GM18909 (cell line): ENCODE measurements at regions not wholly inside any gene's neighbourhood (a gene's known extent, or its start where the extent isn't known, plus 50 kb on each side); places are given as distances from the start of the nearest gene placed in this dataset.
"Not testable (repeated sequence)": the region's sequence is repeated elsewhere in the genome, so short reads cannot be mapped to it uniquely, and the experiment has no call there.

Source experiments
- ATAC-seq: cut with Tn5 transposase; IDR thresholded peaks from one replicate; pipeline ENCODE4 v1.9.1; 2021; ENCODE audit warnings: mild to moderate bottlenecking; ENCODE audit not compliant: unreplicated experiment, poor library complexity

DNA sequence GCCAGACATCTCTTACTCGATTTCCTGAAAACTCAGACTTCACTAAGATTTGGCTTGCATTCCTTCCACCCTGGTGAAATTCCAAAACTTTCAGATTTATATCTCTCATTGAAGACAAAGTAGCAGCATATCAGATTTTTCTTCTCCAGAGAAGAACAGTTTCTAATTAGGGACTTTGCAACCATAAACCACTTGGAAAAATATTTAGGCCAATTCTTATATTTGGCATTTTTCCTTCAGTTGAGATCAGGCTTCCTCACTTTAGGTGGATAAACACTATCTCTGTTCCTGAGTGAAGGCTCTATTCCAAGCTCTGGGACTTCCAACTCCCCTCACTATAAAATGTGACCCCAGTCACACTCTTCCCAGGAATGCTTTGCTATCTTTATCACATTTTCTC, 1434.3 kb upstream of the FLRT2 start:
- ATAC-seq = no peak

DNA sequence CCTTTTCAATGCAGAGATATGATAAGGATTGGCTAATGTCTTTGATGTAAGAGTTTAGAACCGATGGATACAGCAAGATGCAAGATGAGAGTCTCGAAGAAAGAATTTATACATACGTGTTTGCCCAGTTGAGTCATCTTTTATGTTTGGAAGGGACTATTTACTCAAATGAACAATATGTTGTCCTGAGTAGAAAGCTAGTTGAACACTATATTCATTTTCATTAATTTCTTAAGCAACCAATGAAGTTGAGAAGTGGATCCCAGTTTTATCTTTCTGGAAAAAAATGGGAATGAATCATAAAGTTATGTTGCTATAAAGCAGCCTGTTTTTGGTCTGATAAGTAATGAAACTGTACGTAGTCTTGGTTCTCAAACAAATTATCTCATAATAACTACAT, 1431.7 kb upstream of the FLRT2 start:
- ATAC-seq = no peak

DNA sequence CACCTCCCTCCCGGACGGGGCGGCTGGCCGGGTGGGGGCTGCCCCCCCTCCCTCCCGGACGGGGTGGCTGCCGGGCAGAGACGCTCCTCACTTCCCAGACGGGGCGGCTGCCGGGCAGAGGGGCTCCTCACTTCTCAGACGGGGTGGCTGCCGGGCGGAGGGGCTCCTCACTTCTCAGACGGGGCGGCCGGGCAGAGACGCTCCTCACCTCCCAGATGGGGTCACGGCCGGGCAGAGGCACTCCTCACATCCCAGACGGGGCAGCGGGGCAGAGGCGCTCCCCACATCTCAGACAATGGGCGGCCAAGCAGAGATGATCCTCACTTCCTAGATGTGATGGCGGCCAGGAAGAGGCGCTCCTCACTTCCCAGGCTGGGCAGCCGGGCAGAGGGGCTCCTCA, 1430.4 kb upstream of the FLRT2 start:
- ATAC-seq = not testable (repeated sequence)

DNA sequence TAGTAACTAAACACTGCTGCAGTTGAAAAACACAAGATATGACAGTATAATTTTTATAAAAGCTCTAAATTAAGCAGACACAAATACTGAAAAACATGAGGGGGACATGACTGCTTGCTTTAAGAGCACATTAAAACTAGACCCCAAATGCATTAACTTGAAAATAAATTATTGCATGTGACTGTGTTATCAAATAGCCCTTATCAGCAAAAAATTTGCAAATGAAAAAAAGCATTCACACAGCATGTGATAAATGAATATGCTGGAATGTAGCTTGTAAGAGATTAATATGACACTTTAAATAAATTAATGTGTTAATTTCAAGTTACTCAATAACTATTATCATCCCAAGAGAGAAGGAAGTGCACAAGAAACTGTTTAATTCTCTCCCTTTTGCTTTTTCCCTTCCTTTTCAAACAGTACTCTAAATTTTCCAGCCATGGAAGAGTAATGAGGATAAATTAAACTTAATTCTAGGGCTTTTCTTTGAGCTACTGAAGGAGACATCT, 1422.1 kb upstream of the FLRT2 start:
- ATAC-seq = no peak

DNA sequence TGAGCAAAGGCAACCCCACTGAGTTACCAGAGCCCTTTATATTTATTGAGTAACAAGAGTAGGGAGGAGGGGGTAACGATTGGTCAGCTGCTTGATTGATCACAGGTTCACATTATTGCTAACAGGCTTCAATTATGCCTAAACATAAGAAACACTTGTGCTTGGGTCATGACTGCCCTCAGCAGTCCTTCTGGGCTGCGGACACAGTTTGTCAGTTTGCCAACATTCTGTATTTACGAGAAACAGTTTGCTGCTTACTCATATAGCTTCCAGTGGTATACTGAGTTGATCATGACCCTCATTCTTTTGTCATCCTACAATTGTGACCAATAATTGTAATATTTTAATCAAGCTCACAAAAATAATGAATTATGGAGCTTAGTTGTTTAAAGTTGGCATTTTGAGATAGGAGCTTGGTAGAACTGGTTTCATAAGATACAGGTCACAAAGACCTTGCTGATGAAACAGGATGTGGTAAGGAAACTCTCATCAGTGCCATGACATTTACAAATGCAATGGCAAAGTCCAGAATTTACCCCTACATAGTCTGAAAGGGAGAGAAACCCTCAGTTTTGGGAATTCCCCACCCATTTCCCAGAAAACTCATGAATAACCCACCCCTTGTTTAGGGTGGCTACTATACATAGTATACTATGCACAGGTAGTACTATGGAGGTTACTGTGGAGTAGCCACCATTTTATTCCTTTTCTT, 1421.0 kb upstream of the FLRT2 start:
- ATAC-seq = no peak

DNA sequence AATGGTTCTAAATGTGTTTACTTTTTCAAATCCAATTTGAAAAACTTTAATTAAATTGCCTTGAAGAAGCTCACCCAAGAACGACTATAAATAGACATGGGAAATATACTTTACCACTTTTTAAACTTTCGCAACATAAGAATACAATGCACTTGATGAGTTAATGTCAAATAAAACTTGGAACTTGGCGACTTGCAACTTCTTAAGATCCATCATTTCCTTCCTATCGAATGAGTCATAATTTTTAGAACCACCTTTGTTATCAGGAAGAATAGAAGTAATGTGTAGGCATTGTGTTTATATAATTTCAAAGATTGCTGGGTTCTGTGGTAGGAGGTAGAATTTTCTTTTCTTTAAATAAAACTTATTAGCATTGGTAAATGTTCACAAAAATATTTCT, 1417.4 kb upstream of the FLRT2 start:
- ATAC-seq = no peak

DNA sequence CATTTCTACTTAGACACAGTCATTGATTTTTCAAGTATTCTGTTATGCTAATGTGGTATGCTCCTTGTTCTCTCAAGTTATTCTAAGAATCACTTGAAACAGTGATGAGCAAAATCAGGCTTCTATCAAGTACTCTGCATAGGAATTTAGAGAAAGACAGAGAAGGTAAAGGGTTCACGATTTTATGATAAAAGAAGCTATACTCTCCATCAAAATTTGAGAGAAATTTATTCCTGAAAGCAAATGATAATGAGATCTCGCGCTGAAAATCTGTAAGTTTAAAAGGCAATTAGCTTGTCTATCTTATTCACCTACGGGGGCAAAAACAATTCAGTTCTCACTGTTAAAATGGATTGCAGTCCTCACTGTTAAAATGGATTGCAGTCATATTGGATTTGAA, 1404.3 kb upstream of the FLRT2 start:
- no peak for ATAC-seq

DNA sequence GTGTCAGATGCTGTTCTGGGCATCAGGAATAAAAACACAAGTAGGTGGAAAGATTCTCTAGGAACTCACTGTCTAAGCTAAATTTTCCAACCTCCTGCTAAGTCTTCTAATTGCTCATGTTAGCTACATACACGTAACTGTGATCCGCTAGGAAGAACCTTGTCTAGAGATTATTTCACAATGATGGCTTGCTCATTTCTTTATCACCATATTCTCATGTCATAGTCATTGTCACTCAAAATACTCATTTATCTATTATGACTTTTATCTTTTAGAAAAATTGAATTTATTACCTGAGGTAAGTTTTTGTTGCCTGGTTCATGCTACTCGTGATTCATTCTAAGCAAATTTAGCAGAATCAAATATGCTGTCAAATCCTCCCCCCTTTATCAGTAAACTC, 1402.4 kb upstream of the FLRT2 start:
- ATAC-seq = no peak

DNA sequence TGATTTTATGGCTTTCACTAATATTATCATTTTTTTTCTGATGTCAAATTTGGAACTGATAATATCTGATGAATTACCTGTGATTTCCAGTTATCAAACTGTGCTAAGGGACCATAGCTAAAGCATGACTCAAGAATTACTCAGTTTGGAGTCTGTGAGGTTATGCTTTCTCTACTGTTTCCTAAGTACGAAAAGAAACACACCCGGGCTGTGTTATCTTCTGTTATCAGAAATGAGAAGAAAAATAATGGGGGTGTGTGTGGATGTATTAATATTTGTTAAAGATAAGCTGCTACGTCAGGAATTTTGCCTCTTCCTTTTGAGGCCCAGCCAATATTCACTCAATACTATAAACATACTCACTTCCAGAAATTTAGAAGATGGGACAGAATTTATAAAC, 1401.9 kb upstream of the FLRT2 start:
- no peak for ATAC-seq

DNA sequence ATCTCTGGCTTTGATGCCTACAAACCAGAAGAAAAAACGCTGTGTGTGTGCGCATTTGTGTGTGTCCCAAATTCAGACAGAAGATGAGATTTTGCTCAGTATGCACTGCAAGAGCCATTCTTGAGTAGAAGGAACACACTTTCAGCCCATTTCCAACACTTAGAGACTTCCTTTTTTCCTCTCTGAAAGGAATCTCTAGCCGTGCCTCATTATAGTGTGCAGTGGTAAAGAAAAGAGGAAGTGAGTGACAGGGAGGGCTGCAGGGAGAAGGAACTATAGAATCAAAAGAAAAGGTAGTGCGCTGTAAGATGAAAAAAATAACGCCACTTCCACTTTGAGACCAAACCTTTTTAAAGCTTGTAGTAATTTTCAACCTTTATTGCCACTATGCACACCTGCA, 1400.9 kb upstream of the FLRT2 start:
- no peak for ATAC-seq

DNA sequence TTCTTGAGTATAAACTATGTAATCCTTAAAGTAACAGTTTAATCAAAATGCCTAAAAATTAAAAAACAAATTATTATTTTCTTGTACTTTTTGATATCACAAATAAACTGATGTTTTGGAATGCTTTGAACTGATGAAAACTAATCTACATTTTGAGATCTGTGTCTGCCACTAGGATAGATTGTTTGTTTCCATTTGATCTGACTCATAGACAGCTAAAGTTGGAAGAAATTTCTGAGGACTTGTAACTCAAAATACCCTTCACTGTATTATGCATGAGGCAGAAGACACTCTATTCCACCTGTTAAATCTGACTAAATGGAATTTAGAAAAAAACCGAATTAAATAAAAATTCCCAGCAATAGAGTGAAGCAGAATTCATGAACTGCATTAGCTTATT, 1400.0 kb upstream of the FLRT2 start:
- no peak for ATAC-seq

DNA sequence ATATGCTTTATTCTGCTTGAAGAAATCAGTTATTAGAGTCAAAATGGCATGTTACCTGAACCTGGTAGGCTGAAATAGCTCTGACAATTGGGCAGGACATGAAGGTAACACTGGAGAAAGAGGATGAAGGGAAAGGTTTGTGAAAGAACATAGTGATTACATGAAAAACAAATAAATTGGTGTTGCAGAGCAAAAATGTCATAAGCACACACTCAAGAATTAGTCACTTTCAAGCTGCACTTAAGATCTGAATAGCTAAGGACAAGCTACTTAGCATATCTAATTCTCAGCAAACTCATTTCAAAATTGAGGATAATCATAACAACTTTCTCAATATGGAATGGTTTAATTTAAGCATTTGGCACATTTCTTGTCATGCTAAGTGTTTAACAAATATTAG, 1398.0 kb upstream of the FLRT2 start:
- no peak for ATAC-seq

DNA sequence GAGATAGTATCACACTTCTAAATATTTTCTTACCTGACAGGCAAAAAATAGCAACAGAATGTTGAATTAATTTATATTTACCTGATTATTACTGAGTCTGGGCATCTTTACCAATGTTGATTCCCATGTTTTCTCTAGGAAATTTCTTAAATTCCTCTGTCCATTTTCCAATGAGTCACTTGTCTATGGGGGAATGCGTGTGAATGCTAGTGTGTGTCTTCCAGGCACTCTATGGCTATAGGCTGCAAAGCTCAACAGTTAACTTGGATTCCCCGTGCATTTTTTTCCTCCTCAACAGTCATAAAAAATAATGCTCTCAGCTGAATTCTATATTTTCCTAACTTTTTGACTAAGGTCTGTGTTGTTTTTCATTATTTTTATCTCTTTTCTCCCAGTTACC, 1385.8 kb upstream of the FLRT2 start:
- ATAC-seq = no peak

DNA sequence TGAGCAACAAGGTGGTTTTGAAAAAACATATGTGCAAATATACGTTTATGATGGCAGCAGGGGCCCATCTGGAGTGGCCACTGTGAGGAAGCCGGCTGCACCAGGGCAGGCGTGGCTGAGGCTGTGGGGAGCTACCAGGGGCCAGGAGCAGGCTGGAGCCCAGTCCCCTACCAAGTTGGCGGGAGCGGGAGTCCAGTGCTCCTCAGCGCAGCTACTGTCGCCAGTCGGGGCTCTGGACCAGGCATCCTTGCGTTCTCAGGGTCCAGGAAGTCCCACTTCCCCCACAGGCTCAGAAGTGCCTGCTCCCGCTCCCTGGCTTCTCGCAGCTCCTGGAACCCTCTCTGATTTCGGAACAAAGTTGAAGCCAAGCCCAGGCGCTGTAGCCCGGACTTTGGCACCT, 1377.5 kb upstream of the FLRT2 start:
- no peak for ATAC-seq

DNA sequence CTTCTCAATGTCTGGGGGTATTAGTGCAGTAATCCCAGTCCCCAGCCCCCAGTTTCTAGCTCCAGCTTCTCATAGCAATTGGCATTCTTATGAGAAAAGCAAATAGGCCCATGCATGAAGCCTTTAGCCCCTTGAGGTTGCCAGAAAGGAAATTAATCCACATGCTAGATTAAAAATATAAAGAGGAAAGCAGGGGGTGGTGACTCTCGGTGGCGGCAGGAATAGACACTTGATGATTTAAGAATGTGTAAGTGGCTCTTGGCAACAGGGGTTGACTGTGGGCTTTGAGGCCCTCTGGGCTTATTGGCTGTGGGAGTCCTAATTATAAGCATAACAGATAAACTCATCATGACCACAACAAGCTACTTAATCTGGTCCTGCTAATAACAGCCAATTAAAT, 1367.3 kb upstream of the FLRT2 start:
- ATAC-seq = no peak

DNA sequence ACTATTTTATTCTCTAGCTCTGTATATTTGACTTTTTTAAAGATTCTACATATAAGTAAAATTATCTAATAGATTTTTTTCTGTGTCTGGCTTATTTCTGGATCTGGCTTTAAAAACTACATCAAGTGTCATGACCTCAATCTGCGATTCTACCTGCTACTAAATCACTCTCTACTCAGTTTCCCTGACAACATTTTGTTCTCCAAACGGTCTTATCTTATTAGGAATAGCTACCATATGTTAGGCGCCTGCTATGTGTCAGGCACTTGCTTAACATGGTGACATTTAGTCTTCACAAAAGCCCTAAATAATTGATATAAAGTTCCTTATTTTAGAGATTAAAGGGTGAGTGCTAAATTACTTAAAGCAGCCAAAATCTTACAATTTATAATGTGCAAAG, 1362.9 kb upstream of the FLRT2 start:
- ATAC-seq = no peak

DNA sequence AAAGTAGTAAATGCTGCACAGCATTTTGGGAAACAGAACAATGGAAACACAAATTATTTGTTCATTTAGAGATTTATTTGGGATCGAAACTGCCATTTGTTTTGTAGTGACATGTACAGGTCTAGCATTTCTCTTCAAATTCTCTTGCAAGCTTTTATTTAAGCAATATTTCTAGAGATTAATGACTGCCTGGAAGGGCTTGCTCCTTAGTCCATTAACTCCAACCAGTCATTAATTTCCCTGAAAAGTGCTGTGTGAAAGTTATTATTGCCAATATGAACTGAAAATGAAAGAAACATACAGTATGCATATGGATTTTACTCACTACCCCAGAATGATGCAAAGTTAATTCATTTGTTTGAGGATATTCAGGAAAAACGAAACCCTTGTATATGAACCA, 1349.6 kb upstream of the FLRT2 start:
- ATAC-seq = no peak

DNA sequence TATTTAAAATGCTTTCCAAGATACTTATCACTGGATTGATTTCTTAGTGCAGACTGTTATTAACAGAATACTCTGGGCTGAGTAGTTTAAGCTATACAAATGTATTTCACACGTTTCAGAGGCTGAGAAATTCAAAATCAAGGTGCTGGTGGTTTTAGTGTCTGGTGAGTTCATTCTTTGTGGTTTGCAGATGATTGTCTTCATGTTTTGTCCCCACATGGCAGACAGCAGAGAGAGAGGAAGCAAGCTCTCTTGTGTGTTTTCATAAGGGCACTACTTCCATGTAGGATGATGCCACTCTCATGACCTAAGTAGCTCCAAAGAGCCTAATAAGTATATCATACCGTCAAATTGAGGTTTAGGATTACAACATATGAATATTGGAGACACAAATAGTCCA, 1348.9 kb upstream of the FLRT2 start:
- no peak for ATAC-seq

DNA sequence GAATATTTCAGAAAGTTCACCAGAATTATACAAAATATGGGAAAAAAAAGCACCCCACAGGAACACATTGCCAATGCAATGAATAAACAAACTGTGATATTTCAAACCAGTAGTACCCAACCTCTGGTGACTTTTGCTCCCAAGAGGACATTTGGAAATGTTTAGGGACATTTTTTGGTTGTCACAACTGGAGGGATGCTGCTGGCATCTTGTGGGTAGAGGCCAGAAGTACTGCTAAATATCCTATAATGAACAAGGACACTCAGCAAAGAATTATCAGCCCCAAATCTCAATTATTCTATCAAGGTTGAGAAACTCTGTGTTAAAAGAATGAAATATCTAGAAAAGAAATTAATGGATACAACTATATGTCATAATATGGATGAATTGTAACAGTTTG, 1334.4 kb upstream of the FLRT2 start:
- no peak for ATAC-seq

DNA sequence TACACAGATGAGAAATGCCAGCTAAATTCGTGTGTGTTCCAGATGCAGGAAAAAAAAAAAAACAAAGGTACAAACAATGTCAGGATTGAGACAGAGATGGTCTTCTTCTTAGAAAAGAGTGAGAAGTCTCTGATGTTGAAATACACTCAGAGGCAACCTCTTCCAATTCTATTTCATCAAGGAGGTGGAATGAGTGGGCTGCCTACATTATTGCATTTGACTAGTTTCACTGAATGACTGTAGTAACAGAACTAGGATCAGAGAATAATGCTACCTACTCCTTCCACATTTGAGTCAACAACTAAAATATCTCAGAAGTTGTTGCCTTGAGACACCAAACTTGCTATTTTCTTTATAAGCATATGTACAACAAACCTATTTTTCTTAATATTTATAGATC, 1332.2 kb upstream of the FLRT2 start:
- ATAC-seq = no peak

DNA sequence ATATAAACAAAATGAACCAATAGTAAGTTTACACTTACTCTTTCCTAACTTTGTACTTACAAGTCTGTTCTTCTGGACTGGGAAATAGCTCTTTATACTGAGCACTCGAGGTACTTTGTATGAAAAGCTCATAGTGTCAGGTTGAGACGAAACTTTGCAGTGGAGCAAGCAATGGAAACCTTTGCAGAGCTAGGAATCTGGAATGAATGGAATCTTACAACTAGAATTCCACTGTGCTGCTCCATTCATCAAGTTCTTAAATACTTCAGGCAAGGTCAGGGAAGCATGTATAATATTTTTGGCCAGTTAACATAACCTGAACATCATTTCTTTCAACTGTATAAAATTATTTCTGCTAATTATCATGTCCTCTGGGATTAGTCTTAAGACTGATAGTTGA, 1327.5 kb upstream of the FLRT2 start:
- no peak for ATAC-seq

DNA sequence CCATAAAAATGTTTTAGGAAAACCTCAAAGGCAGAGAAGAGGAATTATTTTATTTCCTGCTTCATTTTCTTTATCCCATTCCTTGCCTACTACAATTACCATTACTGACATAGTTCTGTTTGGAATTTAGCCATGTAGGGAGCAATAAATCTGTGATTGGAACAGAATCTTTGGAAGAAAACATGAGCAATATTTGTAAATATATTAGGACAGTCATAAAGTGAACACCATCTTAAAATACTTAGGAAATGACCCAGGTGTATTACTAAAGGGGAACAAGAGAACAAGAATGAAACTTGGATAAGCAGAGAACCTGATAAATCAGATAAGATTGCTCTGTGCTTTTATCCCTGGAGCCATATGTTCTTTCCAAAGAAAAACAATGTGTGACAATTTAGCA, 1326.0 kb upstream of the FLRT2 start:
- ATAC-seq = no peak

DNA sequence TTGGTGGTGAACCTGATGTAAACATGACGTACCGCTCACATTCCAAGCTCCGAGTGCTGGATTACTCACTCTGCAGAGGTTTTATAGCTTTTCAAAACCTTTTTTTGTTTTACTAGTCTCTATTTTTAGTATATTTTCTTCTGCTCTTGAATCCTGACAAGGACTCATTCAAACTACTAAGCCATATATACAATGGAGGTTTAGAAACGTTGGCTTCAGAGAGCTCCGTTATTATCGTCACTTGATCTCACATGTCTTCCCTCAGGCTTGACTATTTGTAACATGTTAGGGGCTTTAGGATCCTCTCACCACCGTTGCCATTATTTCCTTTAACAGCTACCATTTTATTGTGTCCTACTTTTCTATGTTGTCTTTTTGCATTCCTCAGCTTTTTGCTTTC, 1321.5 kb upstream of the FLRT2 start:
- no peak for ATAC-seq
